Stimulated activated CD8-positive, alpha-beta memory T cell treated with anti-CD3 and anti-CD28 coated beads, Interleukin-4, amount 100 ng/mL, for 4 hours (primary cell): ENCODE measurements at regions not wholly inside any gene's neighbourhood (a gene's known extent, or its start where the extent isn't known, plus 50 kb on each side); places are given as distances from the start of the nearest gene placed in this dataset.
"Not testable (repeated sequence)": the region's sequence is repeated elsewhere in the genome, so short reads cannot be mapped to it uniquely, and the experiment has no call there.

ENCODE experiments used
- DNase-seq, 2 donors: peaks; one replicate each; pipeline ENCODE4 v3.0.0-alpha.2; 2020; ENCODE audit warnings: low read depth in 2 of 2, low spot score in 1 of 2

DNA sequence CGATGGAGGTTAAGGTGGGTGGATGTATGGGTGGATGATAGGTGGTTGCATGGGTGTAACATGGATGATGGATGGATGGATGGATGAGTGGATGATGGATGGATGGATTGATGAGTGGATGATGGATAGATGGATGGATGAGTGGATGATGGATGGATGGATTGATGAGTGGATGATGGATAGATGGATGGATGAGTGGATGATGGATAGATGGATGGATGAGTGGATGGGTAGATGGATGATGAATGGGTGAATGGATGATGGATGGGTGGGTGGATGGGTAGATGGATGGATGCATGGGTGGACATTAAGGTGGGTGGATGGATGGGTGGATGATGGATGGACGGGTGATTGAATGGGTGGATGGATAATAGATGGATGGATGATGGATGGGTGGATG, 136.5 kb upstream of the FOXD4L5 start:
- not testable (repeated sequence) for DNase-seq

DNA sequence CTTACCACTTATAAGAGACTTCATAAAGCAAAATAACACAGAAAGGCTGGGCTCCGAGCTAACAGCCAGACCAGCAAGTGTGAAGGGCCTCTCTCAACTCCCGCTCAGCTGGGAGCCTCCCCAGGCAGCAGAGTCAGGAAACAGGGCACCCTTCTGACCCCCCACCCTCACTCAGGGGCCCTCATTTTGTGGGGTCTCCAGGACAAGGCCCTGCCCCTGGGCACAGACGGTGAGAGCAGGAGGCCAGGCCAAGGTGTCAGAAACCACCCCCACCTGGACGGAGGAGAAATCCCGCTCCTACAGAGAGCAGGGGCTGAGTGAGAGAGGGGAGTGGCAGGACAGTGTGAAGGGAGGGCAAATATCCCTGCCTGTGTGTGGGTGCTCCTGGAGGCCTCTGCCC, 135.8 kb upstream of the FOXD4L5 start:
- DNase-seq = no peak

DNA sequence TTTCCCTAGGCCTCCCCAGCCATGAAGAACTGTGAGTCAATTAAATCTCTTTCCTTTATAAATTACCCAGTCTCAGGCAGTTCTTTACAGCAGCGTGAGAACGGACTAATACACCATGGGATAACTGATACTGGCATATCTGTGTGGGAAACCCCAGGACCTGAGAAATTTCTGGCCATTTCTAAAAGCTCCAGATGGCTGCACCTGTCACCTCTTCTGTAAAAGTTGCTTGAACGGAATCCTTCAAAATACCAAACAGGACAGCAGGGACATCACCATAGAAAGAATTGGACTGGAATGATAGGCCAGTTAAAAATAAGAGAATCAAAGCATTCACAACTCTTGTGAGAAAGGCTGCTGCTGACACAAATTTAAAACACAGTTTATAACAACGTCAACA, 134.0 kb upstream of the FOXD4L5 start:
- not testable (repeated sequence) for DNase-seq

DNA sequence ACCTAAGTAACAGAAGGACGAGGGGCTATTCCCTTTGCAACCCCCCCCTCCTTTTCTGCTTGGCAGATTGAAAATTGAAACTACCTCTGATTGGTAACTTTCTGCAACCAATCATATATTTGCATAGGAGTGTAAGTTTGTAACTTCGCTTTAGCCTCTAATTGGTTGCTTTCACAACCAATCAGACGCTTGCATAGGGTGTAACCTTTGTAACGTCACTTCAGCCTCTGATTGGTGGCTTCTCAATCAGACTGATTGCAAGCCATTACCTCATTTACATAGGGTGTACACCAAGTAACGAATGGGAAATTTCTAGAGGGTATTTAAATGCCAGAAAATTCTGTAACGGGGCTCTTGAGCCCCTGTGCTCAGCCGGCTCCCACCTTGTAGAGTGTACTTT, 131.9 kb upstream of the FOXD4L5 start:
- not testable (repeated sequence) for DNase-seq

DNA sequence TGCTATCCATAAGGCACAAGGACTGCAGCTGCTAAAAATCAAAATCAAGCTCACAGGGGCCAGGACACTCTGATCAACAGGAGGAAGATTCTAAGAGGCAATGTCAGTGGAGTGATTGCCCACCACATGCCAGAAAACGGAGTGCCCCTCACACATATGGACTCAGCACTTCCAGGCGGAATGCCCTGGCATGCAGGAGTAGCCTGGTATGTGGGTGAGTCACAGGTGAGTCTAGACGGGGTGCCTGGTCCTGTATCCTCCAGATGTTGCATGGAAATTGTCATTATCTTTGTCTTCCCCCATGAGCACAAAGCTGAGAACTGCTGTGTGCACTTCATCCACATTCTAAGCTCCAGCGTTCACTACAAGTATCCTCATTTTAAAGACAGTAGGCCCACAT, 129.2 kb upstream of the FOXD4L5 start:
- DNase-seq = not testable (repeated sequence)

DNA sequence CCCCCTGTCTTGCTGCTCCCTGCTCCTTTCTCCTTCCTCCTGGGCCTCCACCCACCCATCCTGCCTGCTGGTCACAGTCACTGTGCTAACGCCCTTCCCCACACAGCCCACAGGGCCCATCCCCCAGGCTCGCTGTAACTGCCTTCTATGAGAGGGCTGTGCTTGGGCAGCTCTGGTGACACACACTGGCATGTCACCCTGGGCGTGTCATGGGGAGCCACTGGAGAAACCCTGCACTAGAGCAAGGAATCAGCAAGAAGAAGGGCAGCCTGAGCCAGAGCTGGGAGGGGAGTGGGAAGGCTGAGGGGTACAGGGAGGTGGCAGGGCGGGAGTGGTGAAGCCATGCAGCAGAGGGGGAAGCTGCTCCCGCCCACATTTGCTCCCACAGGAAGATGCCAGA, 128.4 kb upstream of the FOXD4L5 start:
- not testable (repeated sequence) for DNase-seq

DNA sequence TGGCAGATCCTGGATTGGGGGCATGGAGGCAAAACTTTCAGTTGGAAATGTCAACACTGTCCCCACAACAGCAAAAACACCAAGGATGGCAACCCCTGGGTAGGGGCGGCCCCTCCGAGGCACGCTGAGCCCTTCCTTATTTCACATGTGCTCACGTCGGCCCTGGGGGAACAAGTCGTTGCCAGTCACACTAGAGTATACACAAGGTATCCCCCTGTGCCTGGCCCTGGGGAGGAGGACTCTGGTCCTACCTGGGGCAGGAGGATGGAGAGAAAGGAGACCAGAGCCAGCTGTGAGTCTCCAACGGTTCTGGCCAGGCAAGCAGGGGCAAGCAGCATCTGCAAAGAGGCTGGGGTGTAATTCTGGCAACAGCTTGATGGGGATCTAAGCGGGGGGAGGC, 126.9 kb upstream of the FOXD4L5 start:
- no peak for DNase-seq

DNA sequence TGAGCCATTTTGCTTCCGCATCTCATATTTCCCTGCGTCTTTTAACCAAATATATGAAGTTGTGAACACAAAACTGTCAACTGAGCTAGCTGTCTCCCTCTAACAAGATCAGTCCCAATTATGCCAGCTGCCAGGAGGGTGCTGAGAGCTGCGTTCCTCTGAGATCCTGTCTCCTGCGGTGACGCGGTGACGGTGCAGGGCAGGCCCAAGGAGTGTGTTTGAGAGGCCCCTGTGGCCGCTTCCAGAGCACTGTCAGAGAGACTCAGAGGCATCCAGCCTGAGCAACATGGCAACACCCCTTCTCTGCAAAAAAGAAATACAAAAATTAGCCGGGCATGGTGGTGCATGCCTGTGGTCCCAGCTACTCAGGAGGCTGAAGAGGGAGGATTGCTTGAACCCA, 126.3 kb upstream of the FOXD4L5 start:
- no peak for DNase-seq

DNA sequence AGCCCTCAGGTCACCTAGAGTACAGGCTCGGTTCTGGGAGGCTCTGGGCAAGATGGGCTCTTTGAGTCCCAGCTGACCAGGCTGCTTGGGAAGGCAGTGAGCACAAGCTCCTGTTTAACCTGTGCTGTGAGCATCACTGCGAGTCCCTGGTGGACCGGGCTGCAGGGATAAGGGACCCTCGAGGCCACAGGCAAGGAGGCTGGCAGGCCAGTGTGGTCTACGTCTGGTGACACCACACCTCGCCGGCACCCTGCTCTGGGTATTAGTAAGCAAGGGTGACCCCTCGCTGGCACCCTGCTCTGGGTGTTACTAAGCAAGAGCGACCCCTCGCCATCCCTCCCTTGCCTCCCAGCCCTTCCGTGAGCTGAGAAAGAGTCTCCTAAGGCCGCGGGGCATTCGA, 125.9 kb upstream of the FOXD4L5 start:
- DNase-seq = no peak

DNA sequence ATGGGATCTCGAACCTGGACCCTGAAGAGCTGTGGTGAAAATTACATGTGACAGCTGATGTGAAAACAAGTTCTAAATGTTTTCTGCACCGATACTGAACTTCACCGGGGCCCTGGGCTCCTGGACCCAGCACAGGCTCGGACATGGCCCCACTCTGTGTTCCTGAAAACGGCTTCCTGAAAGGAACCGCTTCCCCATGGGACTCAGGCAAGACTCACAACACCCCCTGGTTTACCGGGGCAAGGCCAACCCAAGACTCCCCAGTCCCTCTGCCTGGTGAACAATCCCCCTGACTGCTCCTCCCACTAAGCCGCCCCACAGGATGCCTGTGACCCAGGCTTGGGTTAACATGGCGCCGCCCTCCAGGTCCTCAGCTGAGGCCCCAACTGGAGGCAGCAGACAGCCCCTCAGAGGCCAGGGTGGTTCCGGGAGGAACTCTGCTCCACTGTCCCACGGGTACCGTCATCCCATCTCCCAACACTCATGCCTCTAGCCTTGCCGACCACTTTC, 124.5 kb upstream of the FOXD4L5 start:
- no peak for DNase-seq

DNA sequence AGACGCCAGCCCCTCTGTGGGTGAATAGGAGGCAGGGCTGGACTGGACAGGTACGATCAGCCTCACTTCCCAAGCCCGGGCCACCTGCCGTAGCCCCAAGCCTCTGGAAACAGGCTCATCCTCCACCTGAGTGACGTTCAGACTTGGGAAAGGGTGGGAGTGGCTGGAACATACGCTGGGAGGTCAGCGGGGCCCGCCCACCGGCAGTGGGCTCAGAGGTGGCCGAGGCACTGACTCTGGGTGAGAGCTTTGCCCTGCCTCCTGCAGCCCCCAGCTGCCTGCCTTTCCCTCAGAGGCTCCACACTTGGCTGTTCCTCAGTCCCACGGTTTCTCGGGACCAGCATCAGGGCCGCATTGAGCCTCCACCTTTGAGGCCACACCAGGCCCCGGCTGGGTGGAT, 123.8 kb upstream of the FOXD4L5 start:
- not testable (repeated sequence) for DNase-seq

DNA sequence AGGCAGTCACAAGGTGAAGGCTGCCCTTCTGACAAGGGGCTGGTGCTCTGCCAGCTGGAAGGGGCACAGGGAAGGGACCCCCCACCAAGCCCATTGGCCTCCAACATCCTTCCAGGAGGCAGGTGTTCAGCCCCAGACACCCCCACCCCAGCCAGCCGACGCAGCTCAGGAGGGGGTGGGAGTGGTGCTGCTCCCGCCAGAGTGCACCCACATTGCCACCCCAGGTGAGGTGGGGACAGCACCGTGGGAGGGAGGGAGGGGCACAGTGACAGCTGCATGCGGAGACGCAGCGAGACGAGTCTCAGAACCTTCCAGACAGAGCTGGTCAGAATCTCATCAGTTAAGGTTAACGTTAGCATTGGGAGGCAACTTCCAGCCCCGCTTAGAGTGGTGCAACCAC, 121.6 kb upstream of the FOXD4L5 start:
- not testable (repeated sequence) for DNase-seq

DNA sequence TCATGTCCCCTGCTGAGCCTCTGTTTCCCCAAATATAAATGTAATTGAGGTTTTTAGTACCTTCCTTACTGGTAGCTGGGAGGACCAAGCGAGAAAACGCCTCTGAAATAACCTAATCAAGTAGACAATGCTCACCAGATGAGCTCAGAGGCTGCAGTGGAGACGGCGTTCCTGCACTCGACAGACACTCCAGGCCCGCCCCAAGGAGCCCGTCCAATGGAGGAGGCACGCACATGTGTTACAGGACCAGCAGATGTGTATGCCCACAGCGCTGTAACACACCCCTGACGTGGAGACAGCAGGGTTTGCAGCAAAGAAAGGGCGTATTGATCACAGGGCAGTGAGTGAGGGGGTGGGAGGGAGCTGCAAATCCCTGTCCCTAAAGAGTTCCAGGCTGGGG, 120.8 kb upstream of the FOXD4L5 start:
- DNase-seq = not testable (repeated sequence)

DNA sequence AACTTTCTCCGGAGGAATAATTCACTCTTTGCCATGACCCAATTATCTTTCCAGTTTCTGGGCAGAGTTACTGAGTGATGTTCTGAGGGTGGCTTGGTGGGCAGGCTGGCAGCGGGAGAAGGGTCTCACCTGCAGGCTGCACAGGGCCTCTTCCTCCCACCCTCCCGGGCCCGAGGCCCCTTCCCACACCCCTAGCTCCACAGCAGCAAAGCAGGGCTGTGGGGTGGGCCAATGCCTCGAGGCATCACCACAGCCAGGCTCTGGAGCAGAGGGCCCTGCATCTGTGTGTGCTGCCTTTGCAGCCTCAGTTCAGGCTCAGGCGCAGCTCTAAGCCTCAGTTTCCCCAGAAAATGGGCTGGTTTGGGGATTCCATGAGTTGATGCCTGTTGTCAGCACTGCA, 120.2 kb upstream of the FOXD4L5 start:
- no peak for DNase-seq

DNA sequence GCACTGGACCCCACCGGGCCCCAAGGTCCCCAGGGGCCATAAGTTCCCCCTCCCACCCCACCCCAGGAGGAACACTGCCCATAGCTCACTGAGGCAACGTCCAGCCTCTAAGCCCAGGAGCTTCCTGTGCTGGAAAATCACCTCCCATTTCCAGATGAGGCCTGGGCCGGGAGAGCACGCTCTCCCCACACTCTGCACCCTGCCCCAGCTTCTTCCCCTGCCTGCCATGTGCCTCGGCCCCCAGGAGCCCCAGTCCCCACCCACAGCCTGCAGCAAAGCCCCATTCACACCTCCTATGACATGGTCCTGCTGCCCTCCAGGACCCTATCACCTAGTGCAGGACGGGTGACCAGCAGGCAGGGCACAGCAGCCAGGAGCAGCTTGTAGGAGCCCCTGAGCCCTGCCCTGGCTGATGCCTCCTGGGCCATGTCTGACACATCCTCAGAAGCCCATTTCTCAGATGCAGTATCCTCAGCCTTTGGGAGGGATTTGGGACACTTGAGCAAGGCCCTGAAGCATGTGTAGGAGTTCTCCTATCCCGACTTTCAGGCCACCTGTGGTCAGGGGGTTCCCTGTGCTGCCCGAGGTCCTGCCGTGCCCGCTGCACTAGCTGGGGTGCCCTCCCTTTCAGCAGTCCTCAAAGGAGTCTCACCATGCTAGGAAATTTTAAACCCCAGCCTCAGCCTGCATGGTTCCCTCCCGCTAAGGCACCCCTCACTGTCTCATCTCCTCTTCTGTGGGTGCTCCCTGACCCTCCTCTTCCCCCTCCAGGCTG, 119.4 kb upstream of the FOXD4L5 start:
- DNase-seq = no peak

DNA sequence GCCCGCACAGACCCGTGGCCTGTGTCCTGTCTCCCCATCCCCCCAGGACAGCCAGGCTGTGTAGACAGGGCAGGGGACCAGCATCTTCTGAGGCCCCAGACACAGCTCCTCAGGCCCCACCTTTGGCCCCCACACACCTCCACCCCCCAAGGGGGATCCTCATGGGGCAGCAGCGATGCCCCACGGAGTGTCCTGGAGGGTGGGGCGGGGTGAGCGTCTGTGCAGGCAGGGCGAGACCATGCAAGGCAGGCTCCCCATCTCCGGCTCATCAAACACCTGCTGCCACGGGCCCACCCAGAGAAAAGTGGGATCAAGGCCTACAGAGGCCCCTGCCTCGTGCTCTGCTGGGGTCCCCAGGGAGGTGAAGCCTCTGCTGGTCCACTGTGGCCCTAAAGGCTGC, 118.7 kb upstream of the FOXD4L5 start:
- no peak for DNase-seq

DNA sequence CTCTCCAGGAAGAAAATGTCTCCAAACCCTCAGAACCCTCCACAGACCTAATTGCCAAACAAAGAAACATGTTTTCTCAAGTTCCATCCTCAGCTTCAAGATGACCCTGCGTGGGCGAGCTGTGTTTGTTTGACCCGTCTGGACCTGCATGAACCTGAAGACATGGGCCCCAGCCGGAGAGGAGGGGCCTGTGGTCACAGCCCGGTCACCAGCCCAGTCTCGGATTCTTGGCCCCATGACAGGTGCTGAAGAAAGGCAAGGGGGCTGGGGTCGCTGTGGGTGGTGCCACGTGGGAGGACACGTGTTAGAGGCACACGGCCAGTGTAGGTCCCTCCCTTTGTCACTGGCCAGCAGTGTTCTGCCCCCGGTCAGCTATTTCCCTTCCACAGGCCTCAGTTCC, 118.1 kb upstream of the FOXD4L5 start:
- not testable (repeated sequence) for DNase-seq

DNA sequence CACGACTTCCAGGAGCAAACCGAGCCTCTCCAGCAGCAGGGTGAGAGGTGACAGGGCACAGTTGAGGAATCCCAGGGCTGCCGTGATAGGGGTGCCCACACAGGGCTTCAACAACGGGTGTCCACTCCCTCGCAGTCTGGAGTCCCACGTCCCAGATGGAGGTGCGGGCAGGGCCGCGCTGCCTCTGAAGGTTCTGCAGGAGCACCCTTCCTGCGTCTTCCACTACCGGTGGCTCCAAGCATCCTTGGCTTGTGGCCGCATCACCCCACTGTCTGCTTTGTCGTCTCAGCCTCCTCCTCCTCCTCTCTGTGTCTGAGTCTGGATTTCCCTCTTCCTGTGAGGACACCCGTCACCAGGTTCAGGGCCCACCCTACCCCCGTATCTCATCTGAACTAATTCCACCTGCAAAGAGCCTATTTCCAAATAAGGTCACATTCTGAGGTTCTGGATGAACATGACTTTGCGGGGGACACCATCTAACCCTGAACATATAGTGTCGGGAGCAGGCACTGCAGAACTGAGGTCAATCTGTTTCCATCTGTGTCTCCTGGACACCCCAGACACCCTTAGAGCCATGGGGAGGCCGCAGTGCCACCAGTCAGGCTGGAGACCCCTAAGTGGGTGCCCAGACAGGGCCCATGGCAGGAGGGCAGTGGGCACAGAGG, 117.3 kb upstream of the FOXD4L5 start:
- not testable (repeated sequence) for DNase-seq

DNA sequence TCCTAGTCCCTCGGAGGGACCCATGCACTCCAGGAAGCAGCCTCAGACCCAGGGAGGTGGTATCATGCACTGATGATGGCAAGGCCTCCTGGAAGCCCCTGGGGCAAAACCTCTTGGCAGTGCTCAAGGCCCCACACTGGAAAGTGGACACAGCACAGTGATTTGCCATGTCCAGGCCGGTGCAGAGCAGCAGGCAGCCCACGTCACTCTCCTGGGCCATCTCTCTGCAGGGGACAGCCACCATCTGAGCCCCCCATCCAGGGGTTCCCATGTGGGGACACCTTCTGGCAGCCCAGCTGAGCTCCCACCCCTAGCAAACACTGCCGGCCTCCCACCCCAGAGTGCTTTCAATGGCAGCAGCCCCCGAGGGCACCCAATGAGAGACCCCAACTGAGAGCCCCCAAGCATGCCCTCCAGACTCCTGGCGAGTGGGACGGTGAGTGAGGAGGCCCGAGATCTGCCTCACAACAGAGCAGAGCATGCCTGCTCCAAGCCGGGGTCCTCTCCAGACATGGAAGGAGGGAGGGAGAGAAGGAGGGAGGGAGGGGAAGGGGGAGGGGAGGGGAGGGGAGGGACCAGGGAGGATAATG, 116.5 kb upstream of the FOXD4L5 start:
- not testable (repeated sequence) for DNase-seq

DNA sequence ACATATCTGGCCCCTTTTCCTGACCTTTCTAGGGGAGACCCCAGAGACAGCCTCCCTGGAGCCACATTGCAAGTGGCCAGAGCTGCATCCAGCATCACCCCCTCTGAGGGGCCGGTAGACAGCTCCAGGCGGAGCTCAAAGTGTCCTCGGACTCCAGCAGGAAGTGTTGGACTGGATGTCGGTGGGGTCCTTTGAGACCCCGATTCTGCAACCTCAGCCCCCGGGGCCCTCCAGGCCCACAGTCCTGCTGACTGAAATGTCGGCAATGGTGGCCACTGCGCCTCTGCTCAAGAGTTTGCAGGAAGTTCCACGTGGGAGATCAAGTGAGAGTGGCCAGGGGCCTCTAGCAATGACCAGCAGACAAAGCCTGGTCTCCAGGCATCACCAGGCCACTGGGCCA, 115.9 kb upstream of the FOXD4L5 start:
- DNase-seq = no peak

DNA sequence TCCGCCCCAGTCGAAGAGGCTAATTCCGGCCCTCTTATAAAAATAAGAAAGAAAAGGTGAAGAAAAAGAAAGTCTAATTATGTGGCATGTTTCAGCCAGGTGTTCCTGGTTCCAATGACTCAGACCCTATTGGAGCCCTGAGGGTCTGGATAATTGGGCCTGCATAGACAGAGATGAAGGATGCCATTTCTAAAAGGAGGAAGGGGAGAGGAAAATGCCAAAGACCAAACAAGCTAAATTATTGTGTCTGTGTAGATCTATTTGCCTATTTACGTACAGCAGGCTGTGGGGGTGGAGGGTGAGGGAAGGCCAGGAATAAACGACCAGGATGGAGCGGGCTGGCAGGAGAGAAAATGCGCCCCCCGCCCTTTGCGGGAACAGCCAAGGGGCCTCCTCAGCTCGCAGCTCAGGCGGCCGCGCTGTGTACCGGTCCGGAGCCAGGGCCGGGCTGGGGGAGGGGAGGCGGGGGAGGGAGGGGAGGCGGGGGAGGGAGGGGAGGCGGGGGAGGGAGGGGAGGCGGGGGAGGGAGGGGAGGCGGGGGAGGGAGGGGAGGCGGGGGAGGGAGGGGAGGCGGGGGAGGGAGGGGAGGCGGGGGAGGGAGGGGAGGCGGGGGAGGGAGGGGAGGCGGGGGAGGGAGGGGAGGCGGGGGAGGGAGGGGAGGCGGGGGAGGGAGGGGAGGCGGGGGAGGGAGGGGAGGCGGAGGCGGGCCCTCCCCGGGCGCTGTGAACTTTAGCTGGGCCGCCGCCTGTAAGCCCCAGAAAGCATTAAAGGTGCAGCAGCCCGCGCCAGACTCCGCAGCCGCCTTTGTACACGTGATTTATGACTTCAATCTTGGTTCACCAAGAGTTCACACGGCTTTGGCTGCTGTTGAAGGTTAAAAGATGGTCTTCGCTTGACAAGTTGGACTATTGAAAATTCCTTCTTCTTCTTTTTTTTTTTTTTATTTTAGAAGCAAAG, 113.0 kb upstream of the FOXD4L5 start:
- DNase-seq = not testable (repeated sequence)
